22Rv1 (cell line): ENCODE measurements at regions not wholly inside any gene's neighbourhood (a gene's known extent, or its start where the extent isn't known, plus 50 kb on each side); places are given as distances from the start of the nearest gene placed in this dataset.

ENCODE experiments used
- ZFX ChIP-seq: fragments of 450-650 bp; IDR thresholded peaks from 2 replicates; pipeline ENCODE4 v1.6.1; 2017; ENCODE audit warnings: antibody characterized with exemption, borderline replicate concordance
- TF ChIP-seq, protein P1 (sequence below): fragments of 450-650 bp; IDR thresholded peaks from 2 replicates; pipeline ENCODE4 v1.5.1; 2017; ENCODE audit warnings: mild to moderate bottlenecking

- TF ChIP-seq, protein P1, sequence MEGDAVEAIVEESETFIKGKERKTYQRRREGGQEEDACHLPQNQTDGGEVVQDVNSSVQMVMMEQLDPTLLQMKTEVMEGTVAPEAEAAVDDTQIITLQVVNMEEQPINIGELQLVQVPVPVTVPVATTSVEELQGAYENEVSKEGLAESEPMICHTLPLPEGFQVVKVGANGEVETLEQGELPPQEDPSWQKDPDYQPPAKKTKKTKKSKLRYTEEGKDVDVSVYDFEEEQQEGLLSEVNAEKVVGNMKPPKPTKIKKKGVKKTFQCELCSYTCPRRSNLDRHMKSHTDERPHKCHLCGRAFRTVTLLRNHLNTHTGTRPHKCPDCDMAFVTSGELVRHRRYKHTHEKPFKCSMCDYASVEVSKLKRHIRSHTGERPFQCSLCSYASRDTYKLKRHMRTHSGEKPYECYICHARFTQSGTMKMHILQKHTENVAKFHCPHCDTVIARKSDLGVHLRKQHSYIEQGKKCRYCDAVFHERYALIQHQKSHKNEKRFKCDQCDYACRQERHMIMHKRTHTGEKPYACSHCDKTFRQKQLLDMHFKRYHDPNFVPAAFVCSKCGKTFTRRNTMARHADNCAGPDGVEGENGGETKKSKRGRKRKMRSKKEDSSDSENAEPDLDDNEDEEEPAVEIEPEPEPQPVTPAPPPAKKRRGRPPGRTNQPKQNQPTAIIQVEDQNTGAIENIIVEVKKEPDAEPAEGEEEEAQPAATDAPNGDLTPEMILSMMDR, result no peak
- no peak for TF ChIP-seq ZFX
Measured at GRCh38 chr2:234199996-234200395, 149.5 kb downstream of the SPP2 start.
